NT2/D1 (cell line): ENCODE measurements at regions not wholly inside any gene's neighbourhood (a gene's known extent, or its start where the extent isn't known, plus 50 kb on each side); places are given as distances from the start of the nearest gene placed in this dataset.

Experiments
- DNase-seq: peaks from one replicate; pipeline ENCODE4 v3.0.0-alpha.2; 2011; ENCODE audit warnings: low read depth, low spot score
- H3K27me3 ChIP-seq: 2 replicates; pipeline ENCODE4 v1.6.0; 2011; ENCODE audit warnings: mild to moderate bottlenecking; ENCODE audit not compliant: insufficient read length, insufficient read depth
- H3K36me3 ChIP-seq: 2 replicates; pipeline ENCODE4 v1.6.1; 2011; ENCODE audit warnings: mild to moderate bottlenecking, low read length, mixed read lengths; ENCODE audit not compliant: insufficient read depth, insufficient read length
- H3K4me1 ChIP-seq: 2 replicates; pipeline ENCODE4 v1.5.1; 2011; ENCODE audit not compliant: insufficient read depth, insufficient read length
- H3K4me3 ChIP-seq: 2 replicates; pipeline ENCODE4 v1.5.1; 2011; ENCODE audit warnings: low read depth; ENCODE audit not compliant: insufficient read length
- H3K9ac ChIP-seq: 2 replicates; pipeline ENCODE4 v1.6.0; 2011; ENCODE audit warnings: low read depth; ENCODE audit not compliant: insufficient read length
- H3K9me3 ChIP-seq: 2 replicates; pipeline ENCODE4 v1.5.1; 2011; ENCODE audit warnings: mild to moderate bottlenecking, low read length; ENCODE audit not compliant: insufficient read depth
- SUZ12 ChIP-seq: IDR thresholded peaks from 2 replicates; pipeline ENCODE4 v1.6.1; 2011; ENCODE audit not compliant: insufficient read length, insufficient read depth; ENCODE audit errors: extremely low read depth
- YY1 ChIP-seq: IDR thresholded peaks from 2 replicates; pipeline ENCODE4 v1.6.1; 2011; ENCODE audit not compliant: insufficient read length, insufficient read depth
- ZNF274 ChIP-seq: IDR thresholded peaks from 2 replicates; pipeline ENCODE4 v1.6.1; 2011; ENCODE audit warnings: mild to moderate bottlenecking, low read depth, low read length

GRCh38 chr15:94053626-94054025 lies 177.7 kb upstream of the MCTP2 start:
- no peak for TF ChIP-seq YY1
- TF ChIP-seq ZNF274: no peak
- TF ChIP-seq SUZ12: no peak
- no peaks in the 10 kb centered on the region for H3K9me3 ChIP-seq
- no peak overlapping the region for H3K4me3 ChIP-seq
- H3K27me3 ChIP-seq: no peaks in the 10 kb centered on the region
- no peak for DNase-seq
- H3K36me3 ChIP-seq: no peaks in the 10 kb centered on the region
- H3K4me1 ChIP-seq: no peaks in the 10 kb centered on the region
- H3K9ac ChIP-seq: no peak overlapping the region

GRCh38 chr15:94052711-94053110 lies 178.7 kb upstream of the MCTP2 start:
- H3K4me1 ChIP-seq: no peaks in the 10 kb centered on the region
- TF ChIP-seq ZNF274 (no peak), SUZ12 (no peak), YY1 (no peak)
- H3K4me3 ChIP-seq: no peak overlapping the region
- H3K36me3 ChIP-seq: no peaks in the 10 kb centered on the region
- H3K9me3 ChIP-seq: no peaks in the 10 kb centered on the region
- H3K27me3 ChIP-seq: no peaks in the 10 kb centered on the region
- no peak overlapping the region for H3K9ac ChIP-seq
- no peak for DNase-seq

- TF ChIP-seq SUZ12: no peak
- TF ChIP-seq YY1: no peak
- H3K9ac ChIP-seq: no peak overlapping the region
- no peak for DNase-seq
These were observed 183.8 kb upstream of the MCTP2 start for GRCh38 chr15:94047566-94047965.

GRCh38 chr15:94042180-94042928 lies 189.0 kb upstream of the MCTP2 start:
- Histone ChIP-seq H3K4me3 (no peak overlapping the region), H3K9ac (no peak overlapping the region), H3K27me3 (no peaks in the 10 kb centered on the region), H3K4me1 (no peaks in the 10 kb centered on the region), H3K9me3 (no peaks in the 10 kb centered on the region), H3K36me3 (no peaks in the 10 kb centered on the region)
- TF ChIP-seq SUZ12 (no peak), ZNF274 (no peak), YY1 (no peak)
- DNase-seq: no peak

More at GRCh38 chr15:94047566-94047965, 183.8 kb upstream of the MCTP2 start:
- H3K27me3 ChIP-seq: no peaks in the 10 kb centered on the region
- no peaks in the 10 kb centered on the region for H3K4me1 ChIP-seq
- H3K36me3 ChIP-seq: no peaks in the 10 kb centered on the region
- H3K9me3 ChIP-seq: no peaks in the 10 kb centered on the region
- H3K4me3 ChIP-seq: no peak overlapping the region

- Histone ChIP-seq H3K9me3 (no peaks in the 10 kb centered on the region), H3K9ac (no peak overlapping the region), H3K36me3 (no peaks in the 10 kb centered on the region), H3K4me3 (no peak overlapping the region), H3K27me3 (no peaks in the 10 kb centered on the region), H3K4me1 (no peaks in the 10 kb centered on the region)
- DNase-seq: no peak
- TF ChIP-seq ZNF274: no peak
- no peak for TF ChIP-seq YY1
- no peak for TF ChIP-seq SUZ12
These were observed 189.6 kb upstream of the MCTP2 start for GRCh38 chr15:94041746-94042145.

GRCh38 chr15:94040541-94041248 lies 190.7 kb upstream of the MCTP2 start:
- Histone ChIP-seq H3K36me3 (no peaks in the 10 kb centered on the region), H3K4me3 (no peak overlapping the region), H3K4me1 (no peaks in the 10 kb centered on the region), H3K9ac (no peak overlapping the region), H3K9me3 (no peaks in the 10 kb centered on the region), H3K27me3 (no peaks in the 10 kb centered on the region)
- DNase-seq: no peak
- TF ChIP-seq SUZ12 (no peak), ZNF274 (no peak), YY1 (no peak)

GRCh38 chr15:94036156-94036555 lies 195.2 kb upstream of the MCTP2 start:
- DNase-seq: no peak
- no peaks in the 10 kb centered on the region for H3K4me1 ChIP-seq
- H3K27me3 ChIP-seq: no peaks in the 10 kb centered on the region
- H3K9ac ChIP-seq: no peak overlapping the region
- TF ChIP-seq SUZ12: no peak
- TF ChIP-seq YY1: no peak
- TF ChIP-seq ZNF274: no peak
- no peaks in the 10 kb centered on the region for H3K36me3 ChIP-seq
- H3K9me3 ChIP-seq: no peaks in the 10 kb centered on the region
- no peak overlapping the region for H3K4me3 ChIP-seq

GRCh38 chr15:94033683-94034020 lies 197.7 kb upstream of the MCTP2 start:
- H3K4me3 ChIP-seq: no peak overlapping the region
- H3K9me3 ChIP-seq: no peaks in the 10 kb centered on the region
- TF ChIP-seq YY1: no peak
- TF ChIP-seq ZNF274: no peak
- TF ChIP-seq SUZ12: no peak
- no peak for DNase-seq
- no peaks in the 10 kb centered on the region for H3K27me3 ChIP-seq
- H3K4me1 ChIP-seq: no peaks in the 10 kb centered on the region
- H3K36me3 ChIP-seq: no peaks in the 10 kb centered on the region
- no peak overlapping the region for H3K9ac ChIP-seq
